ENCODE measurements at regions not wholly inside any gene's neighbourhood (a gene's known extent, or its start where the extent isn't known, plus 50 kb on each side); places are given as distances from the start of the nearest gene placed in this dataset.

GRCh38 chr14:66414511-66414910 lies 71.7 kb upstream of the CCDC196 start:
- DNase-seq = no peak
- intact Hi-C loops (cut with DNase I) = no loop called here
- Histone ChIP-seq H3K4me1 (replicated peaks in 1 of 2) (no peaks in the 10 kb centered on the region), H3K27ac (no peak overlapping the region), H3K4me3 (no peak overlapping the region), H3K36me3 (replicated peaks in 1 of 2) (no peaks in the 10 kb centered on the region), H3K27me3 (no peaks in the 10 kb centered on the region), H3K9me3 (replicated peaks in 1 of 3) (no peaks in the 10 kb centered on the region)
- TF ChIP-seq, protein P1, sequence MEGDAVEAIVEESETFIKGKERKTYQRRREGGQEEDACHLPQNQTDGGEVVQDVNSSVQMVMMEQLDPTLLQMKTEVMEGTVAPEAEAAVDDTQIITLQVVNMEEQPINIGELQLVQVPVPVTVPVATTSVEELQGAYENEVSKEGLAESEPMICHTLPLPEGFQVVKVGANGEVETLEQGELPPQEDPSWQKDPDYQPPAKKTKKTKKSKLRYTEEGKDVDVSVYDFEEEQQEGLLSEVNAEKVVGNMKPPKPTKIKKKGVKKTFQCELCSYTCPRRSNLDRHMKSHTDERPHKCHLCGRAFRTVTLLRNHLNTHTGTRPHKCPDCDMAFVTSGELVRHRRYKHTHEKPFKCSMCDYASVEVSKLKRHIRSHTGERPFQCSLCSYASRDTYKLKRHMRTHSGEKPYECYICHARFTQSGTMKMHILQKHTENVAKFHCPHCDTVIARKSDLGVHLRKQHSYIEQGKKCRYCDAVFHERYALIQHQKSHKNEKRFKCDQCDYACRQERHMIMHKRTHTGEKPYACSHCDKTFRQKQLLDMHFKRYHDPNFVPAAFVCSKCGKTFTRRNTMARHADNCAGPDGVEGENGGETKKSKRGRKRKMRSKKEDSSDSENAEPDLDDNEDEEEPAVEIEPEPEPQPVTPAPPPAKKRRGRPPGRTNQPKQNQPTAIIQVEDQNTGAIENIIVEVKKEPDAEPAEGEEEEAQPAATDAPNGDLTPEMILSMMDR (IDR thresholded peaks at IDR 0.05) = no peak
- TF ChIP-seq POLR2A (IDR thresholded peaks at IDR 0.05) = no peak
- WGBS, 4 donors = 93 to 100% (median 96%) methylated on average over 1 of the region's 1 CpG

- no peak for DNase-seq
- WGBS, 4 donors = 64 to 75% (median 68%) methylated on average over 2 of the region's 2 CpGs
- Histone ChIP-seq H3K27ac (no peak overlapping the region), H3K4me1 (replicated peaks in 1 of 2) (no peaks in the 10 kb centered on the region), H3K36me3 (replicated peaks in 1 of 2) (no peaks in the 10 kb centered on the region), H3K4me3 (no peak overlapping the region), H3K27me3 (no peaks in the 10 kb centered on the region), H3K9me3 (replicated peaks in 1 of 3) (no peaks in the 10 kb centered on the region)
- intact Hi-C loops (cut with DNase I) = no loop called here
- TF ChIP-seq POLR2A (IDR thresholded peaks at IDR 0.05) = no peak
- TF ChIP-seq, protein P1 (IDR thresholded peaks at IDR 0.05) = no peak
Observed at GRCh38 chr14:66420251-66421006, 65.7 kb upstream of the CCDC196 start.

GRCh38 chr14:66421990-66422946 lies 63.9 kb upstream of the CCDC196 start:
- intact Hi-C loops (cut with DNase I) = no loop called here
- H3K36me3 ChIP-seq (replicated peaks in 1 of 2) = no peaks in the 10 kb centered on the region
- WGBS, 4 donors = 88 to 92% (median 91%) methylated on average over 6 of the region's 6 CpGs
- H3K4me3 ChIP-seq = no peak overlapping the region
- H3K4me1 ChIP-seq (replicated peaks in 1 of 2) = no peaks in the 10 kb centered on the region
- H3K27ac ChIP-seq = no peak overlapping the region
- DNase-seq = no peak
- no peaks in the 10 kb centered on the region for H3K9me3 ChIP-seq (replicated peaks in 1 of 3)
- no peaks in the 10 kb centered on the region for H3K27me3 ChIP-seq
- TF ChIP-seq, protein P1 (IDR thresholded peaks at IDR 0.05) = no peak
- TF ChIP-seq POLR2A (IDR thresholded peaks at IDR 0.05) = no peak

DNA sequence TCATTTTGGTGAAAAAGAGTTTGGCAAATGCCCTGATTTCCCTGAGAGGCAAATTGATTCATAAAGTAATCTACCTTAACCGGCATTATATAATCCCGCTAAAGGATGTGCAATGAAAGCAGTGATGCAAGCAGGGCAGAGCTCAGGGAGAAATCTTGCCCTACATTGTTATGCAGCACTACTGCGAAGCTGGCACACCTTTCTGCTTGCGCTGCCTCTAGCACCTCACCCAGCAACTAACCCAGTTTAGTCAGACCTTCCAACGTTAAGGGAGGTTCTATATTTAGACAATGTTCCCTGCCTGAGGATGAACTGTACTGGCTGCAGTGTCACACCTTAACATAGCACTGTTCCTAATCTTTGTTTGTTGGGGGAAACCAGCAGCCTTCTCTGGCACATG lies 60.8 kb upstream of the CCDC196 start:
- intact Hi-C loops (cut with DNase I) = no loop called here
- TF ChIP-seq, protein P1 (IDR thresholded peaks at IDR 0.05) = no peak
- no peak for TF ChIP-seq POLR2A (IDR thresholded peaks at IDR 0.05)
- H3K4me1 ChIP-seq (replicated peaks in 1 of 2) = no peaks in the 10 kb centered on the region
- no peaks in the 10 kb centered on the region for H3K36me3 ChIP-seq (replicated peaks in 1 of 2)
- no peaks in the 10 kb centered on the region for H3K9me3 ChIP-seq (replicated peaks in 1 of 3)
- 79 to 88% (median 83%) methylated on average over 5 of the region's 5 CpGs for whole genome bisulfite sequencing, 4 donors
- no peak overlapping the region for H3K4me3 ChIP-seq
- no peak overlapping the region for H3K27ac ChIP-seq
- DNase-seq = no peak
- no peaks in the 10 kb centered on the region for H3K27me3 ChIP-seq
